ENCODE measurements at regions not wholly inside any gene's neighbourhood (a gene's known extent, or its start where the extent isn't known, plus 50 kb on each side); places are given as distances from the start of the nearest gene placed in this dataset.
"Not testable (repeated sequence)": the region's sequence is repeated elsewhere in the genome, so short reads cannot be mapped to it uniquely, and the experiment has no call there.

GRCh38 chr12:74671421-74671820 is 133.8 kb downstream of the ATXN7L3B start:
- H3K4me3 ChIP-seq: no peak overlapping the region
- no peaks in the 10 kb centered on the region for H3K9me3 ChIP-seq
- no peaks in the 10 kb centered on the region for H3K36me3 ChIP-seq
- no peaks in the 10 kb centered on the region for H3K4me1 ChIP-seq
- TF ChIP-seq POLR2AphosphoS5 (IDR thresholded peaks at IDR 0.05) (no peak), EP300 (IDR thresholded peaks at IDR 0.05) (no peak), CTCF (IDR thresholded peaks at IDR 0.05) (no peak), POLR2A (IDR thresholded peaks at IDR 0.05) (no peak)
- 77% methylated on average over 1 of the region's 1 CpG for WGBS
- no peak for DNase-seq (ENCODE audit: low spot score in 2 of 2)
- no peak overlapping the region for H3K27ac ChIP-seq
- peaks cover 4% of the 10 kb centered on the region for H3K27me3 ChIP-seq

DNA sequence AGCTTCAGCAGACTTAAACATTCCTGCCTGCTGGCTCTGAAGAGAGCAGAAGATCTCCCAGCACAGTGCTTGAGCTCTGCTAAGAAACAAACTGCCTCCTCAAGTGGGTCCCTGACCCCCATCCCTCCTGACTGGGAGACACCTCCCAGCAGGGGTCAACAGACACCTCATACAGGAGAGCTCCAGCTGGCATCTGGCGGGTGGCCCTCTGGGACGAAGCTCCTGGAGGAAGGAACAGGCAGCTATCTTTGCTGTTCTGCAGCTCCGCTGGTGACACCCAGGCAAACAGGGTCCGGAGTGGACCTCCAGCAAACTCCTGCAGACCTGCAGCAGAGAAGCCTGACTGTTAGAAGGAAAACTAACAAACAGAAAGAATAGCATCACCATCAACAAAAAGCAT is 139.3 kb downstream of the ATXN7L3B start:
- not testable (repeated sequence) for H3K36me3 ChIP-seq

GRCh38 chr12:74685385-74685784 is 147.8 kb downstream of the ATXN7L3B start:
- 78% methylated on average over 5 of the region's 5 CpGs for WGBS
- Histone ChIP-seq H3K9me3 (no peaks in the 10 kb centered on the region), H3K4me3 (no peak overlapping the region), H3K27me3 (no peaks in the 10 kb centered on the region), H3K4me1 (no peaks in the 10 kb centered on the region), H3K27ac (no peak overlapping the region), H3K36me3 (no peaks in the 10 kb centered on the region)
- DNase-seq (ENCODE audit: low spot score in 2 of 2): no peak
- TF ChIP-seq EP300 (IDR thresholded peaks at IDR 0.05): no peak
- TF ChIP-seq POLR2AphosphoS5 (IDR thresholded peaks at IDR 0.05): no peak
- TF ChIP-seq POLR2A (IDR thresholded peaks at IDR 0.05): no peak
- TF ChIP-seq CTCF (IDR thresholded peaks at IDR 0.05): no peak

More for the DNA sequence above, 139.3 kb downstream of the ATXN7L3B start:
- not testable (repeated sequence) for H3K27me3 ChIP-seq; DNase-seq (ENCODE audit: low spot score in 2 of 2); H3K27ac ChIP-seq; H3K4me1 ChIP-seq; H3K9me3 ChIP-seq; H3K4me3 ChIP-seq
- WGBS: 83% methylated on average over 2 of the region's 4 CpGs

DNA sequence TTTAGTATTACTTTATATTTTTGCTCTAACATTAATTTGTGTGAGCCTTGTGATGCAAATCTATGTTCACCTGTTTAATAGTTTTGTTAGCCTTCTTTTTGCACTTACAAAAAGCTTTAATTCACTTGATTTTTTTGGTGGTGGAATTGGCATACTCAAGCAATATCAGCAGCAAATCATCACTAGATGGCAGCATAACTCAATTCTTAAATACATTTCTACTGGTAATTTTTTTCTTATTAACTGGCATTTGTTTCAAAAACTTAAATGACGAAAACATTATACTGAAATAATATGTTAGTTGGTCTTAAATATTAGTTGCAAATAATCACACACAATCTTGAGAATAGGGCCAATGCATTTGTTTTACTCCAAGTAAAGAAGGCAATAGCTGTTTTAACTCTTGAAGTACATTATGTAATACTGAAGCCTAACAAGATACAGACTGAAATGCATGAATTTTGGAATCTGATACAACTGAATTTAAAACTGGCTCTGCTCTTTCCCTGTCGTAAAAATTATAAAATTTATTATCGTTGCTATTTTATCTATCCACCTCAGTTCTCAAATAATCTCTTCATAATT is 151.5 kb downstream of the ATXN7L3B start:
- Histone ChIP-seq H3K4me3 (no peak overlapping the region), H3K27me3 (no peaks in the 10 kb centered on the region), H3K36me3 (no peaks in the 10 kb centered on the region), H3K9me3 (no peaks in the 10 kb centered on the region), H3K27ac (no peak overlapping the region), H3K4me1 (no peaks in the 10 kb centered on the region)
- no peak for TF ChIP-seq POLR2AphosphoS5 (IDR thresholded peaks at IDR 0.05)
- no peak for TF ChIP-seq EP300 (IDR thresholded peaks at IDR 0.05)
- peak in 1 of 2 donors; percentile 28 for TF ChIP-seq CTCF (IDR thresholded peaks at IDR 0.05)
- TF ChIP-seq POLR2A (IDR thresholded peaks at IDR 0.05): no peak
- DNase-seq (ENCODE audit: low spot score in 2 of 2): no peak
- WGBS: 26% methylated on average over 3 of the region's 3 CpGs

DNA sequence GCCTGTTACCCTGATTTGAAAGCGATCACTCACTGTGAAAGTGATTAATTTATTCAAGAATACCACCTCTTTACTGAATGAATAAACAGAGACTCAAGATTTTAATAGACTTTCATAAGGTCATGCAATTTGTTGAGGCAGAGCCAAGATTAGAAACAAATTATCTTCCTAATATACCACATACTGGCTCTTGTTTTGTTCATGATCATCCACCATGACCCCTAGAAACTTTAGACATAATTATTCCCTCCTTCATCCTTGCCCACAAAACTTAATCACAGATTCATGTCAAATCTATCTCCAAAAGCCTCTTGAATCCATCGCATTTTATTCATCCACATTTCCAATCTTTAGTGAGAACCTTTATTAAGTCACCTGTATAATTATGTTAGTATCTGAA is 152.3 kb downstream of the ATXN7L3B start:
- Histone ChIP-seq H3K36me3 (no peaks in the 10 kb centered on the region), H3K27ac (no peak overlapping the region), H3K4me3 (no peak overlapping the region), H3K4me1 (no peaks in the 10 kb centered on the region), H3K27me3 (no peaks in the 10 kb centered on the region), H3K9me3 (no peaks in the 10 kb centered on the region)
- TF ChIP-seq CTCF (IDR thresholded peaks at IDR 0.05): no peak
- TF ChIP-seq EP300 (IDR thresholded peaks at IDR 0.05): no peak
- no peak for TF ChIP-seq POLR2AphosphoS5 (IDR thresholded peaks at IDR 0.05)
- no peak for TF ChIP-seq POLR2A (IDR thresholded peaks at IDR 0.05)
- WGBS: 88% methylated on average over 2 of the region's 2 CpGs
- no peak for DNase-seq (ENCODE audit: low spot score in 2 of 2)

- H3K36me3 ChIP-seq: no peaks in the 10 kb centered on the region
- H3K27ac ChIP-seq: no peak overlapping the region
- TF ChIP-seq EP300 (IDR thresholded peaks at IDR 0.05) (no peak), CTCF (IDR thresholded peaks at IDR 0.05) (no peak), POLR2A (IDR thresholded peaks at IDR 0.05) (no peak), POLR2AphosphoS5 (IDR thresholded peaks at IDR 0.05) (no peak)
- H3K9me3 ChIP-seq: no peaks in the 10 kb centered on the region
- DNase-seq (ENCODE audit: low spot score in 2 of 2): no peak
- WGBS: 90% methylated on average over 2 of the region's 2 CpGs
- H3K4me3 ChIP-seq: no peak overlapping the region
- no peaks in the 10 kb centered on the region for H3K4me1 ChIP-seq
- no peaks in the 10 kb centered on the region for H3K27me3 ChIP-seq
Observed at GRCh38 chr12:74719447-74719846, 181.8 kb downstream of the ATXN7L3B start.
